HCT116 (cell line): ENCODE measurements at regions not wholly inside any gene's neighbourhood (a gene's known extent, or its start where the extent isn't known, plus 50 kb on each side); places are given as distances from the start of the nearest gene placed in this dataset.

Experiments
- ATAC-seq: fragments of 200-7000 bp; cut with Tn5 transposase; 2 replicates; pipeline ENCODE4 v1.9.1; 2020; ENCODE audit warnings: mild to moderate bottlenecking, moderate library complexity
- BruUV-seq: library from RNA; stranded (reverse); fragments of 400-500 nt; replicated peaks from 2 replicates; lab custom pipeline; 2021; lab: Mats Ljungman, UMichigan
- CTCF ChIA-PET: fragments of 300-600 bp; sonication (Branson Sonifier 250); formaldehyde crosslinking; loops from one replicate; lab custom pipeline; 2021; ENCODE audit warnings: antibody characterized with exemption; lab: Charles Lee
- POLR2A ChIA-PET: fragments of 300-600, 350-600 bp; sonication (Branson Sonifier 250); formaldehyde crosslinking; loops from one replicate; lab custom pipeline; 2021; ENCODE audit warnings: antibody characterized with exemption; lab: Charles Lee
- RAD21 ChIA-PET, 2 experiments: fragments of 300-600 bp; sonication (Branson Sonifier 250); formaldehyde crosslinking; loops; one replicate each; lab custom pipeline; 2023; ENCODE audit warnings: low total read pairs in 2 of 2; ENCODE audit not compliant: uncharacterized antibody in 2 of 2, unreplicated experiment in 2 of 2, low non-redundant PET in 1 of 2; lab: Charles Lee
- DNase-seq: peaks from one replicate; pipeline ENCODE4 v3.0.0-alpha.2; 2010; ENCODE audit warnings: low read depth, low spot score
- H2AFZ ChIP-seq: fragments of 200-600 bp; shearing (Covaris generic), sonication (generic); 2 replicates; pipeline ENCODE4 v1.6.1; 2017; ENCODE audit warnings: low read depth, mixed run types, mixed read lengths, antibody characterized with exemption, low read length; ENCODE audit not compliant: poor library complexity, severe bottlenecking
- H3K27ac ChIP-seq: 2 replicates; pipeline ENCODE4 v1.5.1; 2012; ENCODE audit warnings: low read depth, low read length
- H3K27me3 ChIP-seq: fragments of 200-600 bp; sonication (generic); 2 replicates; pipeline ENCODE4 v1.6.1; 2016; ENCODE audit warnings: mixed run types, low read length, mixed read lengths; ENCODE audit not compliant: insufficient read depth
- H3K36me3 ChIP-seq, 2 experiments: fragments of 200-500 bp in 1 of 2; fragments of 200-600 bp in 1 of 2; sonication (Bioruptor generic) in 1 of 2; sonication (generic) in 1 of 2; 2 replicates each; pipeline versions ENCODE4 v1.5.1 to v1.6.1; 2014 to 2016; ENCODE audit warnings: low read length in 2 of 2, inconsistent platforms in 1 of 2, mixed read lengths in 1 of 2, mixed run types in 1 of 2; ENCODE audit not compliant: insufficient read depth in 2 of 2, control insufficient read depth in 1 of 2
- H3K4me1 ChIP-seq, 2 experiments: fragments of 200-600 bp in 1 of 2; sonication (generic) in 1 of 2; 2 replicates each; pipeline versions ENCODE4 v1.5.1 to v1.6.1; 2012 to 2017; ENCODE audit warnings: low read length in 2 of 2, inconsistent platforms in 1 of 2, mild to moderate bottlenecking in 1 of 2, mixed read lengths in 1 of 2, mixed run types in 1 of 2, moderate library complexity in 1 of 2; ENCODE audit not compliant: insufficient read depth in 2 of 2, control insufficient read depth in 1 of 2
- H3K4me2 ChIP-seq: fragments of 200-600 bp; sonication (generic); 2 replicates; pipeline ENCODE4 v1.6.1; 2017; ENCODE audit warnings: mixed run types, low read length, mixed read lengths
- H3K4me3 ChIP-seq, 2 experiments: fragments of 200-600 bp in 1 of 2; sonication (generic) in 1 of 2; replicated peaks in 1 of 2; 2 replicates each; pipeline ENCODE4 v1.5.1; 2011 to 2016; ENCODE audit warnings: low read length in 2 of 2, control low read depth in 1 of 2, low read depth in 1 of 2, mild to moderate bottlenecking in 1 of 2, mixed read lengths in 1 of 2, mixed run types in 1 of 2
- H3K79me2 ChIP-seq: fragments of 200-600 bp; sonication (generic); 2 replicates; pipeline ENCODE4 v1.6.1; 2017; ENCODE audit warnings: mild to moderate bottlenecking, mixed run types, low read length, moderate library complexity, mixed read lengths; ENCODE audit not compliant: insufficient read depth
- H3K9ac ChIP-seq: fragments of 200-600 bp; sonication (generic); 2 replicates; pipeline ENCODE4 v1.6.1; 2016; ENCODE audit warnings: low read length, mixed read lengths
- H3K9me2 ChIP-seq: fragments of 200-600 bp; sonication (generic), shearing (Covaris generic); 2 replicates; pipeline ENCODE4 v1.6.1; 2017; ENCODE audit warnings: mixed run types, mild to moderate bottlenecking, moderate library complexity; ENCODE audit not compliant: insufficient read depth
- H3K9me3 ChIP-seq, 2 experiments: fragments of 200-500 bp in 1 of 2; fragments of 200-600 bp in 1 of 2; sonication (Bioruptor generic) in 1 of 2; sonication (generic) in 1 of 2; 2 replicates each; pipeline ENCODE4 v1.6.1; 2014 to 2017; ENCODE audit warnings: low read length in 2 of 2, mixed read lengths in 2 of 2, inconsistent platforms in 1 of 2, low read depth in 1 of 2, mild to moderate bottlenecking in 1 of 2, mixed run types in 1 of 2, moderate library complexity in 1 of 2; ENCODE audit not compliant: control insufficient read depth in 1 of 2, insufficient read depth in 1 of 2
- H4K20me1 ChIP-seq: fragments of 200-600 bp; sonication (generic), shearing (Covaris generic); 2 replicates; pipeline ENCODE4 v1.6.1; 2017; ENCODE audit warnings: mixed run types, mild to moderate bottlenecking, moderate library complexity; ENCODE audit not compliant: insufficient read depth
- CBX3 ChIP-seq: IDR thresholded peaks from 2 replicates; pipeline ENCODE4 v1.6.1; 2012; ENCODE audit warnings: low read depth
- CEBPB ChIP-seq: IDR thresholded peaks from 2 replicates; pipeline ENCODE4 v1.6.1; 2012; ENCODE audit warnings: low read depth
- EGR1 ChIP-seq: IDR thresholded peaks from 2 replicates; pipeline ENCODE4 v1.6.1; 2012; ENCODE audit warnings: low read depth
- ELF1 ChIP-seq: IDR thresholded peaks from 2 replicates; pipeline ENCODE4 v1.6.1; 2012; ENCODE audit warnings: low read depth, borderline replicate concordance
- EZH2 ChIP-seq: fragments of 200-600 bp; sonication (generic); IDR thresholded peaks from 2 replicates; pipeline ENCODE4 v1.6.1; 2017; ENCODE audit warnings: antibody characterized with exemption, mixed run types
- EZH2phosphoT487 ChIP-seq: fragments of 200-600 bp; IDR thresholded peaks from 2 replicates; pipeline ENCODE4 v1.6.1; 2018; ENCODE audit warnings: antibody characterized with exemption, borderline replicate concordance
- JUND ChIP-seq: IDR thresholded peaks from 2 replicates; pipeline ENCODE4 v1.6.1; 2012
- POLR2A ChIP-seq: IDR thresholded peaks from 2 replicates; pipeline ENCODE4 v1.7.0; 2011; ENCODE audit warnings: borderline replicate concordance; ENCODE audit not compliant: insufficient read depth, insufficient read length; ENCODE audit errors: extremely low read depth
- POLR2AphosphoS5 ChIP-seq: IDR thresholded peaks from 2 replicates; pipeline ENCODE4 v1.6.1; 2011; ENCODE audit warnings: mild to moderate bottlenecking, low read depth, low read length, moderate library complexity
- RAD21 ChIP-seq: IDR thresholded peaks from 2 replicates; pipeline ENCODE4 v1.6.1; 2012; ENCODE audit warnings: low read depth, mild to moderate bottlenecking
- SIN3A ChIP-seq: IDR thresholded peaks from 2 replicates; pipeline ENCODE4 v1.6.1; 2012; ENCODE audit warnings: low read depth
- SP1 ChIP-seq: IDR thresholded peaks from 2 replicates; pipeline ENCODE4 v1.6.1; 2012; ENCODE audit warnings: low read depth
- TCF7L2 ChIP-seq: IDR thresholded peaks from 2 replicates; pipeline ENCODE4 v1.7.0; 2011; ENCODE audit warnings: borderline replicate concordance, inconsistent platforms; ENCODE audit not compliant: insufficient read depth, insufficient read length; ENCODE audit errors: extremely low read depth
- YY1 ChIP-seq: IDR thresholded peaks from 2 replicates; pipeline ENCODE4 v1.6.1; 2011; ENCODE audit warnings: low read length, low read depth, moderate library complexity, mild to moderate bottlenecking; ENCODE audit not compliant: insufficient replicate concordance; ENCODE audit errors: extremely low read depth
- ZFX ChIP-seq: fragments of 450-650 bp; IDR thresholded peaks from 2 replicates; pipeline ENCODE4 v1.6.1; 2017
- ZNF274 ChIP-seq: fragments of 200-500 bp; sonication (Bioruptor generic); IDR thresholded peaks from 2 replicates; pipeline ENCODE4 v1.6.1; 2014; ENCODE audit warnings: mild to moderate bottlenecking, low read depth, low read length, inconsistent platforms
- intact Hi-C: fragments of 100-400 bp; cut with micrococcal nuclease; formaldehyde crosslinking; loops from 2 replicates; pipeline ENCODE4 v1.10.0; 2022
- TF ChIP-seq, protein P1 (sequence below): IDR thresholded peaks from 2 replicates; pipeline ENCODE4 v1.6.1; 2012; ENCODE audit warnings: low read depth
- TF ChIP-seq, protein P2 (sequence below): IDR thresholded peaks from 2 replicates; pipeline ENCODE4 v1.6.1; 2011; ENCODE audit warnings: mild to moderate bottlenecking, low read length, moderate library complexity; ENCODE audit not compliant: insufficient replicate concordance; ENCODE audit errors: extremely low read depth
- TF ChIP-seq, protein P3 (sequence below): IDR thresholded peaks from 2 replicates; pipeline ENCODE4 v1.6.1; 2012
- TF ChIP-seq, protein P4 (sequence below), 3 experiments: fragments of 200-600 bp in 1 of 3; sonication (generic) in 1 of 3; IDR thresholded peaks in 2 of 3; conservative IDR thresholded peaks in 1 of 3; 2 replicates each; pipeline ENCODE4 v1.5.1; 2012 to 2017; ENCODE audit warnings: low read depth in 2 of 3, low read length in 2 of 3, antibody characterized with exemption in 1 of 3, borderline replicate concordance in 1 of 3, control low read depth in 1 of 3, mild to moderate bottlenecking in 1 of 3, mixed read lengths in 1 of 3, mixed run types in 1 of 3, moderate library complexity in 1 of 3; ENCODE audit not compliant: insufficient read depth in 1 of 3

DNA sequence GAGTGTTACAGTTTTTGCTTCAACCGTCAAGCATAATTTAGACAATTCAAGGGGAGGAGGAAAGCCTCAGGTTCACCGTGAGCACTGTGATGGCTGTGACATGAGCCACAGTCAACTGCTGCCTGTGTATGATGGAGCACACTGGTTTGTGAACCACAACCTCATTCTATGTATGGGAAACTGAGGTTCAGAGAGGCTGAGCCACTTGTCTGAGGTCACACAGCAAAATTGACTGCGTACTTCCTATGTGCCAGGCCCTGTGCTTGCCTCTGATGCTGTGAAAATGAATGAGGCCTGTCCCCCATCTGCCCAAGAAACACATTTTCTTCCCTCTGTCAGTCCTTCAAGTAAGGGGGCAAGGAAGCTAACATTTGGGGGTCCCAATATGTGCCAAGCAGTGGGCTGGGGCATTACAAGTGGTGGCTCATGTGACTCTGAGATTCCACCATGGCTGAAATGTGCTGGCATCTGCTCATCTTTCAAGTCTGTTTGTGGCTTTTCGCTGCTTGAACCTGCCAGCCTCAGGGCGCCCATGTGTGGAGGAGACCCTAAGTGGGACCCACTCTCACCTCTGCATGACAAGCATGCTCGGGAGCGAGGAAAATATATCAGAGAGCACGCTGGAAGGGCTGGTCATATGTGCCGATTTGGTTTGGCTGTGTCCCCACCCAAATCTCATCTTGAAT is 79.7 kb downstream of the ADRA2C start:
- no peaks in the 10 kb centered on the region for H4K20me1 ChIP-seq
- RAD21 ChIA-PET: no interaction called here
- no TSS peak for BruUV-seq
- no peaks in the 10 kb centered on the region for H3K9me2 ChIP-seq
- H3K4me2 ChIP-seq: no peak overlapping the region
- peaks cover 29% of the 10 kb centered on the region for H3K27me3 ChIP-seq
- POLR2A ChIA-PET: no interaction called here
- H3K79me2 ChIP-seq: no peaks in the 10 kb centered on the region
- ATAC-seq (no peak), DNase-seq (no peak)
- H3K9ac ChIP-seq: no peak overlapping the region
- intact Hi-C loops: no loop called here
- H3K4me3 ChIP-seq: no peak overlapping the region
- H3K36me3 ChIP-seq: no peaks in the 10 kb centered on the region
- no peak overlapping the region for H2AFZ ChIP-seq
- no peaks in the 10 kb centered on the region for H3K4me1 ChIP-seq
- CTCF ChIA-PET: no interaction called here
- no peak overlapping the region for H3K27ac ChIP-seq
- no peaks in the 10 kb centered on the region for H3K9me3 ChIP-seq
- TF ChIP-seq ZFX (no peak), POLR2AphosphoS5 (no peak), EGR1 (no peak), ZNF274 (no peak), TCF7L2 (no peak), SP1 (no peak), RAD21 (no peak), EZH2phosphoT487 (no peak), JUND (no peak), ELF1 (no peak), POLR2A (no peak), CEBPB (no peak), SIN3A (no peak), YY1 (no peak), CBX3 (no peak), EZH2 (no peak)
- TF ChIP-seq, protein P1, sequence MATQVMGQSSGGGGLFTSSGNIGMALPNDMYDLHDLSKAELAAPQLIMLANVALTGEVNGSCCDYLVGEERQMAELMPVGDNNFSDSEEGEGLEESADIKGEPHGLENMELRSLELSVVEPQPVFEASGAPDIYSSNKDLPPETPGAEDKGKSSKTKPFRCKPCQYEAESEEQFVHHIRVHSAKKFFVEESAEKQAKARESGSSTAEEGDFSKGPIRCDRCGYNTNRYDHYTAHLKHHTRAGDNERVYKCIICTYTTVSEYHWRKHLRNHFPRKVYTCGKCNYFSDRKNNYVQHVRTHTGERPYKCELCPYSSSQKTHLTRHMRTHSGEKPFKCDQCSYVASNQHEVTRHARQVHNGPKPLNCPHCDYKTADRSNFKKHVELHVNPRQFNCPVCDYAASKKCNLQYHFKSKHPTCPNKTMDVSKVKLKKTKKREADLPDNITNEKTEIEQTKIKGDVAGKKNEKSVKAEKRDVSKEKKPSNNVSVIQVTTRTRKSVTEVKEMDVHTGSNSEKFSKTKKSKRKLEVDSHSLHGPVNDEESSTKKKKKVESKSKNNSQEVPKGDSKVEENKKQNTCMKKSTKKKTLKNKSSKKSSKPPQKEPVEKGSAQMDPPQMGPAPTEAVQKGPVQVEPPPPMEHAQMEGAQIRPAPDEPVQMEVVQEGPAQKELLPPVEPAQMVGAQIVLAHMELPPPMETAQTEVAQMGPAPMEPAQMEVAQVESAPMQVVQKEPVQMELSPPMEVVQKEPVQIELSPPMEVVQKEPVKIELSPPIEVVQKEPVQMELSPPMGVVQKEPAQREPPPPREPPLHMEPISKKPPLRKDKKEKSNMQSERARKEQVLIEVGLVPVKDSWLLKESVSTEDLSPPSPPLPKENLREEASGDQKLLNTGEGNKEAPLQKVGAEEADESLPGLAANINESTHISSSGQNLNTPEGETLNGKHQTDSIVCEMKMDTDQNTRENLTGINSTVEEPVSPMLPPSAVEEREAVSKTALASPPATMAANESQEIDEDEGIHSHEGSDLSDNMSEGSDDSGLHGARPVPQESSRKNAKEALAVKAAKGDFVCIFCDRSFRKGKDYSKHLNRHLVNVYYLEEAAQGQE: no peak
- TF ChIP-seq, protein P2, sequence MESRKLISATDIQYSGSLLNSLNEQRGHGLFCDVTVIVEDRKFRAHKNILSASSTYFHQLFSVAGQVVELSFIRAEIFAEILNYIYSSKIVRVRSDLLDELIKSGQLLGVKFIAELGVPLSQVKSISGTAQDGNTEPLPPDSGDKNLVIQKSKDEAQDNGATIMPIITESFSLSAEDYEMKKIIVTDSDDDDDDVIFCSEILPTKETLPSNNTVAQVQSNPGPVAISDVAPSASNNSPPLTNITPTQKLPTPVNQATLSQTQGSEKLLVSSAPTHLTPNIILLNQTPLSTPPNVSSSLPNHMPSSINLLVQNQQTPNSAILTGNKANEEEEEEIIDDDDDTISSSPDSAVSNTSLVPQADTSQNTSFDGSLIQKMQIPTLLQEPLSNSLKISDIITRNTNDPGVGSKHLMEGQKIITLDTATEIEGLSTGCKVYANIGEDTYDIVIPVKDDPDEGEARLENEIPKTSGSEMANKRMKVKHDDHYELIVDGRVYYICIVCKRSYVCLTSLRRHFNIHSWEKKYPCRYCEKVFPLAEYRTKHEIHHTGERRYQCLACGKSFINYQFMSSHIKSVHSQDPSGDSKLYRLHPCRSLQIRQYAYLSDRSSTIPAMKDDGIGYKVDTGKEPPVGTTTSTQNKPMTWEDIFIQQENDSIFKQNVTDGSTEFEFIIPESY: no peak
- TF ChIP-seq, protein P3, sequence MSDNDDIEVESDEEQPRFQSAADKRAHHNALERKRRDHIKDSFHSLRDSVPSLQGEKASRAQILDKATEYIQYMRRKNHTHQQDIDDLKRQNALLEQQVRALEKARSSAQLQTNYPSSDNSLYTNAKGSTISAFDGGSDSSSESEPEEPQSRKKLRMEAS: no peak
- TF ChIP-seq, protein P4, sequence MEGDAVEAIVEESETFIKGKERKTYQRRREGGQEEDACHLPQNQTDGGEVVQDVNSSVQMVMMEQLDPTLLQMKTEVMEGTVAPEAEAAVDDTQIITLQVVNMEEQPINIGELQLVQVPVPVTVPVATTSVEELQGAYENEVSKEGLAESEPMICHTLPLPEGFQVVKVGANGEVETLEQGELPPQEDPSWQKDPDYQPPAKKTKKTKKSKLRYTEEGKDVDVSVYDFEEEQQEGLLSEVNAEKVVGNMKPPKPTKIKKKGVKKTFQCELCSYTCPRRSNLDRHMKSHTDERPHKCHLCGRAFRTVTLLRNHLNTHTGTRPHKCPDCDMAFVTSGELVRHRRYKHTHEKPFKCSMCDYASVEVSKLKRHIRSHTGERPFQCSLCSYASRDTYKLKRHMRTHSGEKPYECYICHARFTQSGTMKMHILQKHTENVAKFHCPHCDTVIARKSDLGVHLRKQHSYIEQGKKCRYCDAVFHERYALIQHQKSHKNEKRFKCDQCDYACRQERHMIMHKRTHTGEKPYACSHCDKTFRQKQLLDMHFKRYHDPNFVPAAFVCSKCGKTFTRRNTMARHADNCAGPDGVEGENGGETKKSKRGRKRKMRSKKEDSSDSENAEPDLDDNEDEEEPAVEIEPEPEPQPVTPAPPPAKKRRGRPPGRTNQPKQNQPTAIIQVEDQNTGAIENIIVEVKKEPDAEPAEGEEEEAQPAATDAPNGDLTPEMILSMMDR (IDR thresholded peaks at IDR 0.05 in 2 of 3, conservative IDR thresholded peaks at IDR 0.05 in 1 of 3; ENCODE audit: borderline replicate concordance in 1 of 3, insufficient read depth in 1 of 3, low read depth in 2 of 3, low read length in 2 of 3): no peak
